Limb (tissue), 2 donors: ENCODE measurements at regions not wholly inside any gene's neighbourhood (a gene's known extent, or its start where the extent isn't known, plus 50 kb on each side); places are given as distances from the start of the nearest gene placed in this dataset.
"Not testable (repeated sequence)": the region's sequence is repeated elsewhere in the genome, so short reads cannot be mapped to it uniquely, and the experiment has no call there.

Experiments used
- DNase-seq, 2 donors: peaks; one replicate each; pipeline ENCODE4 v3.0.0-alpha.2; 2016; ENCODE audit errors: extremely low spot score in 2 of 2

DNA sequence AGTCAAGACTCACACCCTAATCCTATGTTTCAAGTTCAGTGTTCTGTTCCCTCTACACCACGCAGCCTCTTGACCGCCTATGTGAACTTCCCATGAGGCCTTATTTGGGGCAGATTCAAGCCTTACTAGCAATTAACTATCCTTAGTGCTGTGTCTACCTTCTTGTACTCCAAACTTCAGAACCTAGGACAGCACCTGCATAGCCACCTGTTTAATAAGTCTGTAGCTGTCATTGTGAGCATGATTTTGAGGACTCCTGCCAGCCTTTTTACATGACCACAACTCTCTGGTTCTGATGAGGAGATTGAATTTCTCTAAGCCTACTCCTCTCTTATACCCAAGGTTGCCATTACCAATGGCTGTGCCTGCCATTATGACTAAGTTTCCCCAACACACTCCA, 50.8 kb upstream of the PCSK1 start:
- peak in 1 of 2 donors; percentile 28 for DNase-seq

DNA sequence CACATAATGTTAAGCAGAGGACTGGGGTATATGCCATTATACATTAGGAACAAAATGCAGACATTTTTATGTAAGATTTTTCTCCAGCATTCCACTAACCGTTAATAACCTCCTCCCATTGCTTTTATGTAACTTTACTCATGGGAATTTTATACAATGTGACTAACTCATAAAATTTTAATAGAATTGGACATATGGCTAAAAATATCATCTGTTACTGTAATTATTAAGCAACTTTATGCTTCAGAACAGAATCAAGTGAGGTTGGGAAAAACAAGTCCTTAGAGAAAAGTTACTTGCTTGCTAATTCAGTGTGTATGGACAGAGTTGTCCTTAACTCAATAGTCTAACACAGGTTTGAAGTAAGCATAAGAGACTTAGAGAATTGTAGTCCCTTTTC, 54.8 kb upstream of the PCSK1 start:
- DNase-seq = no peak

DNA sequence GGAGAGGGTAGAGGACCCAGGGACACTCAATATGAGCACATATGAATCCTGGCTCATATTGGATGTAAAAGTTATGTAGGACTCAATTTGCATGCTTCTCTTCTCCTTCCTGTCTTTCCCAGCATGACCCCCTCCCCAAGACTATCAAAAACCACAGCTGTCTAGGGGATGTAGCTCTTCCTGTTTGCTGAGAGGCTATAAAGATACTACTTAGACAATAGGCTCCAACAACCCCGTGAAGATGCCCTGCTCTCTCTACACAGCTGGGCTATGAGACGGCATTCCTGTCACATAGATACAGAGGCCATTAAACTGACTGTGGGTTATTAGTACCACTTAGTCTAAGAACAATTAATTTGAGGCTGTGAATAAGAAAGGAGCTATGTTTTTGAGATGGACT, 56.5 kb upstream of the PCSK1 start:
- no peak for DNase-seq

DNA sequence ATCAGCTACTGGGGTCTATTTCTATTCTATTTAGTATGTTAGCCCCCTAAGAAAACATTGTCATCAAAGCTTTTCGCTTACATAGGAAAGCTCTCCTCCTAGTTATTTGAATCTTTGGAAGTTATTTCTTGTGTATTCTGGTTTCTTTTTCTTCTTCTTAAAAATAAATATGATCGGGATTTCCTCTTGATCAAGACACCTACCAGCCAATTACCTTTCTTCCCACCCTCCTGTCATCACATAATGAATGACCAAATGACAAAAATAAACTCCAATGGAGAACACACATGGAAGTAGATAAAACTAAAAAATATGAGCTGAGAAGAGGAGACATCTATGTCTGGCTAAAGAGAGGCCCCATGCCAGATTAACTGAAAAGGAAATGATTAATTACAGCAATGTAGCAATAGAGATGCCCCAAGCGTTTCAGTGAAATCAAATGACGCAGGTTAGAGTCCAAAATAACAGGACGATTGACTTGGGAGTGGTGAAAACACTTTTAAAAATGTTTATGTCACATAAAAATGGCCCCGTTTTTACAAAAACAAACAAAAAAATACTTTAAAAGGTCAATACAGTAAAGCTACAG, 59.5 kb upstream of the PCSK1 start:
- no peak for DNase-seq

DNA sequence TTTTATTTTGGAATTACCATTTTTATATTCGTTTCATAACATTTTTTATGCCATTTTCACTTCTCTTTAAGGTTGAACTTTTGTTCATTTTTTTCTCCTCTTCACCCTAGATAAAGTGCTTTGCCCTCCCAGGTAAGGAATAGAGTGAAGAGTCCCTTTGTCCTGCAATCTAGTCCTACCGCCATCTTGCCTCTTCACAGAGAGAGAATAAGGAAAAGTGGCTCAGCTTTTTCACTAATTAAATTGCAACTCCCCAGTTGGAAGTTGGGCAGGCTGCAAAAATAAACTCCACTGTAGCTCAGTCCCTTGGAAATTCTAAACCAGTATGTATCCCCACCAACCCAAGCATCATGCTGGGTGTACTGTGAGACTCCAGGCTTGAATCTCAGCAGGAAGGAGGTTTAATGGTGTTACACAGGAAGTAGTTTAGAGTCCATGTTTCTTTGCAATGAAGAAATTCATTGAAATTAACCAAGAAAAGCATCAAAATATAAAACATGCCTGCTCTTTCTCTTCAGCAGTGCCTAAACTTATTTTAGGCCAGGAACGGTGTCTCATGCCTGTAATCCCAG, 60.3 kb upstream of the PCSK1 start:
- DNase-seq = no peak

DNA sequence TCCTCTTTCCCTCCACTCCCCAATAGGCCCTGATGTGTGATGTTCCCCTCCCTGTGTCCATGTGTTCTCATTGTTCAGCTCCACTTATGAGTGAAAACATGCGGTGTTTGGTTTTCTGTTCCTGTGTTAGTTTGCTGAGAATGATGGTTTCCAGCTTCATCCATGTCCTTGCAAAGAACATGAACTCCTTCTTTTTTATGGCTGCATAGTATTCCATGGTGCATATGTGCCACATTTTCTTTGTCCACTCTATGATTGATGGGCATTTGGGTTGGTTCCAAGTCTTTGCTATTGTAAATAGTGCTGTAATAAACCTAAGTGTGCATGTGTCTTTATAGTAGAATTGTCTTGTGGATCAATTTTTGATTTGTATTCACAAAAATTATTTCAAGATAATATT, 62.4 kb upstream of the PCSK1 start:
- DNase-seq = not testable (repeated sequence)

DNA sequence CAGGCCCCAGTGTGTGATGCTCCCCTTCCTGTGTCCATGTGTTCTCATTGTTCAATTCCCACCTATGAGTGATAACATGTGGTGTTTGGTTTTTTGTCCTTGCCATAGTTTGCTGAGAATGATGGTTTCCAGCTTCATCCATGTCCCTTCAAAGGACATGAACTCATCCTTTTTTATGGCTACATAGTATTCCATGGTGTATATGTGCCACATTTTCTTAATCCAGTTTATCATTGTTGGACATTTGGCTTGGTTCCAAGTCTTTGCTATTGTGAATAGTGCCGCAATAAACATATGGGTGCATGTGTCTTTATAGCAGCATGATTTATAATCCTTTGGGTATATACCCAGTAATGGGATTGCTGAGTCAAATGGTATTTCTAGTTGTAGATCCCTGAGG, 64.0 kb upstream of the PCSK1 start:
- not testable (repeated sequence) for DNase-seq

DNA sequence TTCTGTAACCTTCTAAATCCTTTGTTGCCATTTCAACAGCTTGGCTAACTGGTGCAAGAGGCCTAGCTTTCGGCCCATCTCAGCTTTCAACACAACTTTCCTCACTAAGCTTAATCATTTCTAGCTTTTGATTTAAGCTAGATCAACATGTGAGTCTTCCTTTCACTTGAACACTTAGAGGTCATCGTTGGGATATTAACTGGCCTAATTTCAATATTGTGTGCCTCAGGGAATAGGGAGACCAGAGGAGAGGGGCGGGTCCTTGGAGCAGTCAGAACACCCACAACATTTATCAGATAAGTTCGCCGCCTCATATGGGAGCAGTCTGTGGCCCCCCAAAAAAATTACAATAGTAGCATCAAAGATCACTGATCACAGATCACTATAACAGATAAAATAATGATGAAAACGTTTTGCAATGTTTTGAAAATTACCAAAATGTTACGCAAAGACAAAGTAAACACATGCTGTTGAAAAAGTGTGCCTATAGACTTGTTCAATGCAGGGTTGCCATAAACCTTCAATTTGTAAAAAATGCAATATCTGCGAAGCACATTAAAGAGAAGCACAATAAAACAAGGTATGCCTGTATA, 66.8 kb upstream of the PCSK1 start:
- DNase-seq = no peak

DNA sequence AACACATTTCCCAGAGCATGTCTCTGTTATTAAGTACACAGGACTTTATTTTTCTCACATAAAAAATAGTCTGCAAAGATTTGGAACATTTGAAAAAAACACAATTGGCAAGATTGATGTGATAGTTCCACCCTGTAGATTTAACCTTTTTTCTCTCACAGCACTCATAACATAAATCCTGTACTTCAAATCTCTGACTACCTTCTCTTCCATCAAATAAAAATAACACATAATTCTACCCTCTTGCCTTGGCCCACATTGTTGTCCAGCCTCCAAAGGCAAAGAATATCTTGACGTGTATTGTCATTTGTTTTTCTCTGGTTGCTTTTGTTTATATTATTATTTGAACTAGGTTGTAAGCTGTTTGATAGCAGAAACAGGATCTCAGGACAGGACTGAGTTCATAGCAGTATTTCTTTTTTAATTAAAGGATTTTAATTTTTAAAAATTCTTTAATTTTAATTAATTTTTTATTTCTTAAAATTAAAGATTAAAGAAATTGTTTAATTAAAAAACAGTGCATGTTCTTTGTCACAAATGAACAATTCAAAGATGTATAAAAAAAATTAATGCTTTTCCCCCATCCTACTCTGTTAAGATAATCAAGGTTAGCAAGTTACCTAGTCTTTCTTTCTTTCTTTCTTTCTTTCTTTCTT, 69.1 kb upstream of the PCSK1 start:
- no peak for DNase-seq

DNA sequence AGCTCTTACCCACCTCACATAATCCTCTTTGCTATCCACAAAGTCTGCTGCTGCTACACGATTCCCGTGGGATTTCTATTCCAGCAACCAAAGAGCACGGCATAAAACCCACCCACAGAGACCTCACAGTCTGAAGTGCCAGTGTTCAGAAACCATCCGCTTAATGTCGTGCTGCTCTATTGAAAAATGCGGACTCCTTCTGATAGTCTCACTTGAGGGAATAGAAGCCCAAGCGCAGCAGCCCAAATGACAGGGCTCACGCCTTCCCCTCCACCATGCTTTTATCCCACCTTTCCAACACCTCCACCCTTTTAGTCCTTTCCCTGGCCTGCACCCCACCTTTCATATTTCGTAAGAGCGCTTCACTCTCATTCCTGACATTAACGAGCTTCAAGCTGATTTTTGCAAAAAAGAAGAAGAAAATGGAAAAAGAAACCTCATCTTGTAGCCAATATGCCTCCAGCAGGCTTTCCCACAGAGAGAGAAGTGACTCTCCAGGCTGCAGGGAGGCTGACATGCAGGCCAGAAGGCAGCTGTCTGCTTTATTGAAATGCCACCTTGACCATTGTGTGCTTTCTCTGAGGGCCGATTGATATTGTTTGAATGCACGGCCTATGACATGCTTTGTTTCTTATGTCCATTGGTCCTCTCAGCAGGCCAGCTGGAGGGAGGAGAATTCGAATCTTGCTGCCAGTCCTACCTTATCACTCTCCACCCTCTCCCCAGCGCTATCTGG, 70.6 kb upstream of the PCSK1 start:
- DNase-seq = no peak

DNA sequence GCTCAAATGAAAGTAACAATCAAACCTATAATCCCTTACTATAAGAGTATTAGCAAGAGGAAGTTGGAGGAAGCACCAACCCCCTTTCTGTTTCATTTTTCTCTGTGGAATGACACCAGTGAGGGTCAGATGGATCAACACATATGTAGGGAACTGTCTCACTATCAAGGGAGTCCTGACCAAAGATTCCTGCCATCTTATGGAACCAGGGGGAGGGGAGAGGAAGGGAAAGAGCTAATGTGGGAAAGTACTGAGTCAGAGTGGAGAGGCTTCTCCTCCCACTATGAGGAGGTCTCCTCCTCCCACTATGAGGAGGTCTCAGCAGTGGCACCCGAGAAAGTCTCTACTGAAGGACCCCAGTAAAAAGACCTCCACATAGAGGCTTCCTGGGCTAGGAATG, 73.3 kb upstream of the PCSK1 start:
- DNase-seq = no peak

DNA sequence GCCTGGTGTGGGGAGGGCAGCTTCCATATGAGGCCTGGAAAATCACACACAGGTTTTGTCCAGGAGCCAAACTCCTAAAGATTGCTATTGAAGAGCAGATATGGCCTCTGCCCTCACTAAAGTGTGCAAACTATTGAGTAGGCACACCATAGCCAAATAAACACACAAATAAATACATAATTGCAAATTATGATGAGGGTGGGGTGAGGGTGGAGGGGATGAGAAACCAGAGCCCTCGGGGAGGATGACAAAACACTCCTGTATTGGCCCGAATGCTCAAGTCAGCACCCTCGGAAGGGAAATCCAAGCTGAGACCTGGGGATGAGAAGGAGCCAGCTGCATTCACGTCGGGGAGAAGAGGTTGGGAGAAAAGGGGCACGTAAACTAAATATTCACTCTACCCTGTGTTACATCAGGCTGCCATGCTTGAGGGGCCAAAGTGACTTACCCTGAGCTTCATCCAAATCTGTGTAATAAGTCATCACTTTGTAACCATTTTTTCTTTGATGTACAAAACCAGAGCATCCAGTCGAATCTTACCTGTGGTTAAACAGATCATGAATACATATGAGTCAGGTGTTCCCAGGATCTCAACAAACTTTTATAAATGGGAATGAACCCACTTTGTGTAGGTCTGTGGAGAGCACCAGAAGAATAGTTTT, 73.9 kb upstream of the PCSK1 start:
- DNase-seq = no peak

DNA sequence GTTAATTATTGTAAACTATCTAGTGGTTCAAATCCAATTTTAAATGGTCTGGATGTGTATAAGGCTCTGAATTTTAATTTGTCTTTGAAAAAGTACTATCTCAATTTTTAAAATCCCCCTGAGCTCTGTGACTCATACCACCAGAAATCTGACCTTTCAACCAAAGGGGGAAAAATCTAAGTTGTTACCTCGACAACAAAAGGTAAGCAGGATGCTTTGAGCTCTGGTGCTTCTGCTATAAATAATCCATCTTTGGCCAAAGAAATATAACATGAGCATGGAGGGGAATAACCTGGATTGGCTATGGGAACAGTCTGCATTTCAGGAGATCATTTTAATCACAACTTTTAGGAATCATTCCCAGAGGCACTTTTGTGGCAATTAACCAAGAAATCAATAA, 76.3 kb upstream of the PCSK1 start:
- DNase-seq = no peak

DNA sequence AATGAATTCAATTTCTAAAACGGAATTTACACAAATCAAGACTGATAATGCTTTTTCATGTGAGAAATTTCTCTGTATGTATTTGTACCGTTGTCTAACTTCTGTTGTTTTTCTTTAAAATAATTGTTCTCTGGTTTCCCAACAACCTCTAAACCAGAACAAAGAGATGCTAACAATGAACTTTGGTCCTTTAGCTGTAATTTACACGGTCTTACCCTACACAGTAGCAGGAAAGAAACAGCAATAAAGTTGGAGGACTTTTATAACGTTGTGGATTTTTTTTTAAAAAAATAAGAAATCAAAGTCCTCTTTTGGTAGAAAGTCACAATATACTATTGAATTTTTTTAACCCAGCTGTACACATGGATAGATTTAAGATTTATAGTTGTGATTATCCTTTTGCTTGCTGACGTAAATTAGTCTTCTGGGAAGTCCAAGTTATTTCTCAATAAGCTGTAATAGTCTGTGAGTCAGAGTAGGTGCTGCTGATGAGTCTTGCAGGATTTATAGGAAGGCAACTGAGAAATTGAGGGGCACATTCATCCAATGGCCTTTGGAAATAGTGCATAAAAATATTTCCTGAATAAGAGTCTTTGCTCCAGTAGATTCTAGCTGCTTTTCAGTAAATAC, 76.8 kb upstream of the PCSK1 start:
- no peak for DNase-seq

DNA sequence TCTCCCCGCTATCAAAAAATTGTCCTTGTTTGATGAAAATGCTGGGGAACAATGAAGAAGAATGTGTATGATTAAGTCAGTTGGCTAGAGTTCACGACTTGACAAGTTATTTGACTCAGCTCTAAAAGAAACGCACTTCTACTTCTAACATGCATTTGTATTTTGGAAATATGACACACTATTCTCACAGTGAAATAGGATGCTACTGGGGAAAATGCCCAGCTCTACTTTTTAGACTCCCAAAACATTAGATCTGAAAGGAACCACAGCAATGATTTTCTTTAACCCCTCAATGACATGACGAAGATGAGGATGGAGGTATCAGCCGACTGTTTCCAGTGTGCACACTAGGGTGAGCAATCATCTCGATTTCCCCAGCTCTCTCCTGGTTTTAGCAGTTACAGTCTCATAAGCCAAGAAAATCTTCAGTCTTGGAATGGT, 83.6 kb upstream of the PCSK1 start:
- no peak for DNase-seq

DNA sequence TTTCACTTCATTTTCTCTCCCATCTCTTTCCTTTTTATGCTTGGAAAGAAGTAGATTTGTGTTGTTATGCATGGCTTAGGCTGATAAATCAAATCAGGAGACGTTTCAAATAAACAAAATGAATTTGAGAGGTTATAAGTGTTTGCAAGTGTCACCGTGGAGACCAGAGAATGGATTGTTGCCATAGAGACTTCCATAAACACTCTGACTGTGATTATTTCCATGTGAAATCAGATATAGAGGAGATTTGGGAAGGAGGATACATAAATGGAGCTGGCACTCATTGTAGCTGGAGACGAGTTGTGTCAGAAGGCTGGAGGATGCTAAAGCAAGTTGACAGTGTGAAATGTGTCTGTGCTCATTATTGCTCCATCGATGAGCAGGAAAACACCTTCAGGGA, 84.2 kb upstream of the PCSK1 start:
- peak in 1 of 2 donors; percentile 30 for DNase-seq

DNA sequence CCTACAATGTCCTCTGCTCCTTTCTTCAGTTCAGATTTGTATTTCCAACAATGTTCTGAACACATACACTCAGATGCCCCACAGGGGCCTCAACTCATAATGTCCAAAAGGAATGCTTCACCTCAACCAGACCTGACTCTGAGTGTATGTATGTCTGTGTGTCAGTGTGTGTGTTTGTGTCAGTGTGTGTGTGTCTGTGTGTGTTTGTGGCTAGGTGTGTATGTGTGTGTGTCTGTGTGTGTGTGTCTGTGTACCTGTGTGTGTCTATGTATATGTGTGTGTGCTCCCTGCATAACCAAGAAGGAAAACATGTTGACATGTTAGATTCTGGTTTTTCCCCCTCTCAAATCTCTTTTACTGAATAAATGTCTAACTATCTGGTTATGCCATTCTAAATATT, 87.3 kb upstream of the PCSK1 start:
- no peak for DNase-seq

DNA sequence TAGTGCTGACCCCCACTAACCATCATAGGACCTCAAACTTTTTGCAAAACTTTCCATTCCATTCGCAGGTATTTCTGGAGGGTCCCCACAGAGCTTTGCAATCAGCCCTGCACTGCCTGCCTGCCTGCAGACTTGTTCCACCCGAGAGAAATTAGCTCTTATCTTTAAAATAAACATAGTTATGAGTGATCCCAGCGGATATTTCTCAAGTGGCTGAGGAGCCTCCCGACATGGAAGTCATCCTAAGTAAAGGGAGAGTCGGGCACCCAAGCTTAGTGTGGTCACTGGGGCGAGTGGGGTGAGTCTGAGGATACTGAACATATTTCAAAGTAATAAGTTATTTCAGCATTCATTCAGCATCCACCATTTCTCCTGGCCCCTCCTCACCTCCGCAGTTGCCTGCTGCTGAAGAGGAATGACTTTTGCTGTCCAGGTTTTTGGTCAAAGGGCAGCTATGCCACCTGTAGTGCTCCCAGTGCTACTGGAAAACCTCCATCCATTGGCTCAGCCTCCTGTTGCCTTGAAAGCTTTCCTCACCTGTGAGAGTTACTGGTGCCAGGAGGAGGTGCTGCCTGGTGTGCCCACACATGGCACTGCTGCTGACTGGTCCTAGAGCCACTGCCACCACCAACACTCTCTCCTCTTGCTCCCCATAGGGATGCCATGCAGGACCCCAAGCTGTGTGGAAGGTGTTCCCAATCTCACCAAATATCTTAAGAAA, 89.7 kb upstream of the PCSK1 start:
- DNase-seq = no peak

DNA sequence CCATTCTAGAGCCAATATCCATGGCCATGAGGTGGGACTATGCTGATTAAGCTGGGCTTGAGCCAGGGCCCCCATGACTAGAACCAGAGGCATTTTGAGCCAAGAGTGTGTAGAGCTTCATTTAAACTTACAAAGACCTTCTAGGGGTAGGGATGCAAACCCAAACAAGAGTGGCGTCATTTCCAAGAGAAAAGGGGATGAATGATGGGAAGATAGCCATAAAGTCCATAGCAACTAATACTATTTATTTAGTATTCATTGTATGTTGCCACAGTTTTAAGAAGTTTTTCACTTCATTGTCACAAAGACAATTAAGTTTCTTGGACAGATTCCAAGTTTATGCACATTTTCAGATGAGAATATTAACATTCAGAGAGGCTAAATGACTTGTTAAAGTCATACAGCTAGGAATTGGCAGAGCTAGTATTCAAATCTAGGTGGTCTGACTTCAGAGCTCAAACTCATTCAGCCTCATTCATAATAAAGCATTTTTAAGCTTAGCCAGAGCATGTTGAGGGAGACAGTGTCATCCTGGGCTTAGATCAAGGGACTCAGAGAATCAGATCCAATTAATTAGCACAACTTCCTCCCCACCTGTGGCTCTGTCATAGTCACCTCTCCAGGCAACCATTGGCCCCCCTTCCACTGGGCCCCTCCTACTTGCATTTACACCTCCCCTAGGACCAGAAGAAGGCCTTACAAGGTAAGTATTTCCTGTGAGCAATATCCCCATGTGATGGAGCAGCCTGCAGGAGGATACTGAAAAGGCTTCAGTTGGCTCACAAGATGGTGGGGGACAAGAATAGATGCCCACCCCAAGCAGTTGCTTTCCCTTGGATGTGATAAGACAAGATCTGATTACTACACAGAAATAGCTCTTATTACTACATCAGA, 95.0 kb upstream of the PCSK1 start:
- no peak for DNase-seq
